Neuronal stem cell (in vitro differentiated cells): ENCODE measurements at regions not wholly inside any gene's neighbourhood (a gene's known extent, or its start where the extent isn't known, plus 50 kb on each side); places are given as distances from the start of the nearest gene placed in this dataset.

Experiments
- DNase-seq: peaks from one replicate; pipeline ENCODE4 v3.0.0-alpha.2; 2013; ENCODE audit warnings: low spot score
- H2AFZ ChIP-seq: one replicate; pipeline ENCODE4 v1.6.1; 2013; ENCODE audit warnings: mild to moderate bottlenecking, low read length, inconsistent platforms
- H2AK5ac ChIP-seq: 2 replicates; pipeline ENCODE4 v1.6.1; 2013; ENCODE audit warnings: low read depth, mild to moderate bottlenecking, inconsistent platforms, low read length, moderate library complexity, mixed read lengths
- H2BK120ac ChIP-seq: 2 replicates; pipeline ENCODE4 v1.6.1; 2013; ENCODE audit warnings: low read depth, mild to moderate bottlenecking, inconsistent platforms, low read length, moderate library complexity, mixed read lengths
- H2BK12ac ChIP-seq: one replicate; pipeline ENCODE4 v1.6.1; 2013; ENCODE audit warnings: low read length, inconsistent platforms
- H2BK15ac ChIP-seq: 2 replicates; pipeline ENCODE4 v1.6.1; 2013; ENCODE audit warnings: mild to moderate bottlenecking, low read length, inconsistent platforms, mixed read lengths
- H2BK5ac ChIP-seq: one replicate; pipeline ENCODE4 v1.6.1; 2013; ENCODE audit warnings: inconsistent platforms, mild to moderate bottlenecking, low read length, moderate library complexity
- H3K14ac ChIP-seq: one replicate; pipeline ENCODE4 v1.6.1; 2013; ENCODE audit warnings: low read length, inconsistent platforms
- H3K18ac ChIP-seq: 2 replicates; pipeline ENCODE4 v1.6.1; 2013; ENCODE audit warnings: low read length, inconsistent platforms
- H3K23ac ChIP-seq: 2 replicates; pipeline ENCODE4 v1.6.1; 2013; ENCODE audit warnings: low read depth, mild to moderate bottlenecking, mixed read lengths, low read length, inconsistent platforms; ENCODE audit not compliant: poor library complexity
- H3K27ac ChIP-seq: replicated peaks from 3 replicates; pipeline ENCODE4 v1.5.1; 2013; ENCODE audit warnings: low read length, inconsistent platforms
- H3K27me3 ChIP-seq, 3 experiments: 2 replicates each; pipeline ENCODE4 v1.6.1; 2013; ENCODE audit warnings: low read length in 3 of 3, mild to moderate bottlenecking in 2 of 3, inconsistent platforms in 1 of 3, low read depth in 1 of 3, mixed read lengths in 1 of 3, moderate library complexity in 1 of 3; ENCODE audit not compliant: control insufficient read depth in 3 of 3, insufficient read depth in 3 of 3
- H3K36me3 ChIP-seq, 2 donors: replicated peaks in 1 of 2; 2 replicates each; pipeline ENCODE4 v1.6.1; 2013; ENCODE audit warnings: low read length in 2 of 2; ENCODE audit not compliant: control insufficient read depth in 2 of 2, insufficient read depth in 2 of 2
- H3K4ac ChIP-seq: 2 replicates; pipeline ENCODE4 v1.6.1; 2013; ENCODE audit warnings: inconsistent platforms, mild to moderate bottlenecking, low read length, moderate library complexity
- H3K4me1 ChIP-seq, 2 donors: 1 replicate in 1 of 2; 2 replicates in 1 of 2; pipeline ENCODE4 v1.6.1; 2013; ENCODE audit warnings: low read length in 2 of 2, low read depth in 1 of 2; ENCODE audit not compliant: control insufficient read depth in 2 of 2, insufficient read depth in 1 of 2
- H3K4me2 ChIP-seq: one replicate; pipeline ENCODE4 v1.6.1; 2013; ENCODE audit warnings: mild to moderate bottlenecking, low read length, inconsistent platforms; ENCODE audit not compliant: insufficient read depth, poor library complexity, severe bottlenecking
- H3K4me3 ChIP-seq, 2 donors: 2 replicates each; pipeline ENCODE4 v1.5.1; 2013; ENCODE audit warnings: low read length in 2 of 2, mild to moderate bottlenecking in 2 of 2, inconsistent platforms in 1 of 2, moderate library complexity in 1 of 2
- H3K79me1 ChIP-seq: one replicate; pipeline ENCODE4 v1.6.1; 2013; ENCODE audit warnings: low read depth, mild to moderate bottlenecking, inconsistent platforms, low read length, moderate library complexity
- H3K9ac ChIP-seq: one replicate; pipeline ENCODE4 v1.6.1; 2013; ENCODE audit warnings: mild to moderate bottlenecking, low read depth, low read length, inconsistent platforms; ENCODE audit not compliant: poor library complexity
- H3K9me3 ChIP-seq, 2 donors: replicated peaks in 1 of 2; 2 replicates each; pipeline versions ENCODE3 to v1.6.1; 2013; ENCODE audit warnings: low read length in 2 of 2, mild to moderate bottlenecking in 2 of 2, inconsistent platforms in 1 of 2, low read depth in 1 of 2, mixed read lengths in 1 of 2, moderate library complexity in 1 of 2; ENCODE audit not compliant: control insufficient read depth in 2 of 2, insufficient read depth in 1 of 2
- H4K8ac ChIP-seq: one replicate; pipeline ENCODE4 v1.6.1; 2013; ENCODE audit warnings: low read depth, mild to moderate bottlenecking, inconsistent platforms, low read length, moderate library complexity
- H4K91ac ChIP-seq: one replicate; pipeline ENCODE4 v1.6.1; 2013; ENCODE audit warnings: low read length, low read depth, mild to moderate bottlenecking, inconsistent platforms; ENCODE audit not compliant: poor library complexity
- WGBS, 2 donors: extraction: QIAGEN DNeasy Blood & Tissue Kit; methylation state at CpG; one replicate each; pipeline ENCODE4 v1.1.7; 2013; ENCODE audit warnings: missing lambda C conversion rate in 2 of 2, mixed read lengths in 1 of 2; ENCODE audit not compliant: insufficient read length in 2 of 2, insufficient replicate concordance in 1 of 2; ENCODE audit errors: extremely low coverage in 2 of 2; 5-methylcytosine and 5-hydroxymethylcytosine counted together

GRCh38 chr2:181364492-181365170, 92.6 kb upstream of the ITGA4 start:
- no peak overlapping the region for H2BK120ac ChIP-seq
- no peak overlapping the region for H3K9ac ChIP-seq
- H3K14ac ChIP-seq: no peak overlapping the region
- H2BK15ac ChIP-seq: no peak overlapping the region
- H3K4ac ChIP-seq: no peak overlapping the region
- H3K9me3 ChIP-seq: no peaks in the 10 kb centered on the region
- H3K27me3 ChIP-seq: no peaks in the 10 kb centered on the region
- DNase-seq: no peak
- H2AK5ac ChIP-seq: no peak overlapping the region
- H3K4me1 ChIP-seq: no peaks in the 10 kb centered on the region
- no peak overlapping the region for H3K18ac ChIP-seq
- no peak overlapping the region for H3K27ac ChIP-seq
- no peaks in the 10 kb centered on the region for H3K79me1 ChIP-seq
- no peak overlapping the region for H3K23ac ChIP-seq
- H3K36me3 ChIP-seq: no peaks in the 10 kb centered on the region
- no peak overlapping the region for H2BK5ac ChIP-seq
- H2BK12ac ChIP-seq: no peak overlapping the region
- no peak overlapping the region for H4K8ac ChIP-seq
- no peak overlapping the region for H3K4me3 ChIP-seq
- H2AFZ ChIP-seq: no peak overlapping the region
- no peak overlapping the region for H4K91ac ChIP-seq
- WGBS, 2 donors: no CpG with 5 or more reads among the region's 8 CpGs
- H3K4me2 ChIP-seq: no peak overlapping the region

- no peaks in the 10 kb centered on the region for H3K27me3 ChIP-seq
- H2BK120ac ChIP-seq: no peak overlapping the region
- H2BK12ac ChIP-seq: no peak overlapping the region
- no peak overlapping the region for H3K9ac ChIP-seq
- no peak overlapping the region for H4K91ac ChIP-seq
- no peak overlapping the region for H3K4ac ChIP-seq
- no peak for DNase-seq
- no peak overlapping the region for H2AK5ac ChIP-seq
- no peak overlapping the region for H3K27ac ChIP-seq
- H3K79me1 ChIP-seq: no peaks in the 10 kb centered on the region
- no peak overlapping the region for H2AFZ ChIP-seq
- H3K4me1 ChIP-seq: peaks cover 0 to 7% of the 10 kb centered on the region in 2 donors
- H2BK5ac ChIP-seq: no peak overlapping the region
- no CpG with 5 or more reads among the region's 4 CpGs for WGBS, 2 donors
- no peak overlapping the region for H4K8ac ChIP-seq
- H2BK15ac ChIP-seq: no peak overlapping the region
- H3K14ac ChIP-seq: no peak overlapping the region
- H3K9me3 ChIP-seq: no peaks in the 10 kb centered on the region
- no peak overlapping the region for H3K23ac ChIP-seq
- no peak overlapping the region for H3K4me3 ChIP-seq
- H3K4me2 ChIP-seq: no peak overlapping the region
- H3K36me3 ChIP-seq: no peaks in the 10 kb centered on the region
- no peak overlapping the region for H3K18ac ChIP-seq
Observed at GRCh38 chr2:181366675-181367175, 90.5 kb upstream of the ITGA4 start.

GRCh38 chr2:181367411-181367810, 89.8 kb upstream of the ITGA4 start:
- no peak overlapping the region for H3K14ac ChIP-seq
- H3K9ac ChIP-seq: no peak overlapping the region
- no peaks in the 10 kb centered on the region for H3K27me3 ChIP-seq
- no CpG with 5 or more reads among the region's 3 CpGs for WGBS, 2 donors
- no peak overlapping the region for H4K91ac ChIP-seq
- H2BK120ac ChIP-seq: no peak overlapping the region
- no peaks in the 10 kb centered on the region for H3K79me1 ChIP-seq
- H2BK12ac ChIP-seq: no peak overlapping the region
- no peak overlapping the region for H3K4me3 ChIP-seq
- H2BK15ac ChIP-seq: no peak overlapping the region
- peaks cover 0 to 13% of the 10 kb centered on the region in 2 donors for H3K4me1 ChIP-seq
- no peak overlapping the region for H3K27ac ChIP-seq
- no peak overlapping the region for H3K4me2 ChIP-seq
- no peak overlapping the region for H3K23ac ChIP-seq
- no peaks in the 10 kb centered on the region for H3K36me3 ChIP-seq
- no peak overlapping the region for H2BK5ac ChIP-seq
- H3K18ac ChIP-seq: no peak overlapping the region
- H4K8ac ChIP-seq: no peak overlapping the region
- H2AK5ac ChIP-seq: no peak overlapping the region
- no peak overlapping the region for H3K4ac ChIP-seq
- no peaks in the 10 kb centered on the region for H3K9me3 ChIP-seq
- no peak for DNase-seq
- H2AFZ ChIP-seq: no peak overlapping the region

- H3K23ac ChIP-seq: no peak overlapping the region
- H3K9ac ChIP-seq: no peak overlapping the region
- DNase-seq: no peak
- no peak overlapping the region for H3K4me2 ChIP-seq
- no peak overlapping the region for H3K27ac ChIP-seq
- no peak overlapping the region for H3K14ac ChIP-seq
- no peak overlapping the region for H2BK15ac ChIP-seq
- H4K91ac ChIP-seq: no peak overlapping the region
- no peaks in the 10 kb centered on the region for H3K9me3 ChIP-seq
- H3K79me1 ChIP-seq: no peaks in the 10 kb centered on the region
- no peak overlapping the region for H4K8ac ChIP-seq
- no CpG with 5 or more reads among the region's 2 CpGs for WGBS, 2 donors
- no peak overlapping the region for H2AFZ ChIP-seq
- no peak overlapping the region for H3K4ac ChIP-seq
- no peak overlapping the region for H2BK12ac ChIP-seq
- no peak overlapping the region for H2AK5ac ChIP-seq
- no peak overlapping the region for H3K4me3 ChIP-seq
- no peak overlapping the region for H2BK5ac ChIP-seq
- H2BK120ac ChIP-seq: no peak overlapping the region
- no peaks in the 10 kb centered on the region for H3K36me3 ChIP-seq
- H3K4me1 ChIP-seq: peaks cover 0 to 15% of the 10 kb centered on the region in 2 donors
- H3K27me3 ChIP-seq: peaks cover 0 to 3% (median 0%) of the 10 kb centered on the region in 3 experiments
- no peak overlapping the region for H3K18ac ChIP-seq
Observed at GRCh38 chr2:181367906-181368435, 89.2 kb upstream of the ITGA4 start.
